Femur (tissue), 1 donor: ENCODE measurements at regions not wholly inside any gene's neighbourhood (a gene's known extent, or its start where the extent isn't known, plus 50 kb on each side); places are given as distances from the start of the nearest gene placed in this dataset.

Experiments
- DNase-seq: peaks from one replicate; pipeline ENCODE4 v3.0.0-alpha.2; 2017

DNA sequence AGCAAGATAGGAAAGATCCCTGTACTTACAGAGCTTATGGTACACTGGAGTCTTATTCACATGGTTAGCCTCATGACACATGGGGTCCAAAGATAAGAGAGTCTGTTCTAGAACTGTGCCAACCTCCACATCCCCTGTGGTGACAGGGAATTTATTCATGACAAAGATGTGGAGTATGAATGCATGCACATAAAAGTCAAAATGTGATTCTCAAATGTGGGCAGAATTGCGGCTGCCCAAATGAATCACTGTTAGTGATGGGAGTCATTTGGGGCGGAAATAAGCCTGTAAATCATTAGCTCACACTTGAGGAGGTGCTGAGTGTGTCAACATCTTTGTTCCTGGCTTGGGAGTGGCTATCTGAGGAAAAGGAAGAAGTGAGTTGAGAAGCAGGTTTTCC is 560.6 kb downstream of the SLC4A3 start:
- no peak for DNase-seq

DNA sequence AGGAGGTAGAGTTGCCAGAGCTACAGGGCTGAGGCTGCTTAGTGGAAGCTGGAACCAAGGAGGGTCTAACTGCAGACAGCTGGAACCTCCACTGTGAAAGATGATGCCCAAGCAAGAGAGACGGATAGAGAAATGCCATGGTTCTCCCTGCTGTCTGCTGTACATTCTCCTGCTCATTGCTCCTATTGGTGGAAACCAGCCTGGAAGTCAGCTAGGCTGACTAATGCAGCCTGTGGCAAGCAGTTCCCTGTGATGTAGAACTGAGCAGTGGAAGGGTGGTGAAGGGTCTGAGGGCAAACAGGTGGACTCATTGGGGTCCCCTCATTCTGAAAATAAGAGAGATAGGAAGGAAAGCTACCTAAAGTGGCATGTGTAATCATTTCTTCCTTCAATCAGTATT is 563.6 kb downstream of the SLC4A3 start:
- DNase-seq, result no peak

DNA sequence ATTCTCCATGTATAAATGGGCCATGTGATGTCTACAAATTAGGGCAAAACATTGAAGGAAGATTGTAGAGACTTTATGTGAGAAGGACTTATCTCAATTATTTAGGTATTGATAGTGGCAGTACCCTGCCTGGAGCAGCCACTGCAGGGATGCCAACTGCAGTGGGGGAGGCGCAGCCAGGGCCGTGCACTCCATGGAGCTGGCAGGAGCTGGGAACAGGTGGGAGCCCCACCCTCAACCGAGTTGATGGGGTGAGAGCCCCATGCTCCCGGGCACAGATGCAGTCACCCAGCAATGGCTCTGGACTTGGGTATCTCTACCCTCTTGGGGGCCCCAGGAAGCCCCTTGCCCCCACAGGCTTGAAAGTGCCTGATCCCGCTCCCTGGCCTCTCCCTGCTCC is 564.3 kb downstream of the SLC4A3 start:
- DNase-seq, result no peak

DNA sequence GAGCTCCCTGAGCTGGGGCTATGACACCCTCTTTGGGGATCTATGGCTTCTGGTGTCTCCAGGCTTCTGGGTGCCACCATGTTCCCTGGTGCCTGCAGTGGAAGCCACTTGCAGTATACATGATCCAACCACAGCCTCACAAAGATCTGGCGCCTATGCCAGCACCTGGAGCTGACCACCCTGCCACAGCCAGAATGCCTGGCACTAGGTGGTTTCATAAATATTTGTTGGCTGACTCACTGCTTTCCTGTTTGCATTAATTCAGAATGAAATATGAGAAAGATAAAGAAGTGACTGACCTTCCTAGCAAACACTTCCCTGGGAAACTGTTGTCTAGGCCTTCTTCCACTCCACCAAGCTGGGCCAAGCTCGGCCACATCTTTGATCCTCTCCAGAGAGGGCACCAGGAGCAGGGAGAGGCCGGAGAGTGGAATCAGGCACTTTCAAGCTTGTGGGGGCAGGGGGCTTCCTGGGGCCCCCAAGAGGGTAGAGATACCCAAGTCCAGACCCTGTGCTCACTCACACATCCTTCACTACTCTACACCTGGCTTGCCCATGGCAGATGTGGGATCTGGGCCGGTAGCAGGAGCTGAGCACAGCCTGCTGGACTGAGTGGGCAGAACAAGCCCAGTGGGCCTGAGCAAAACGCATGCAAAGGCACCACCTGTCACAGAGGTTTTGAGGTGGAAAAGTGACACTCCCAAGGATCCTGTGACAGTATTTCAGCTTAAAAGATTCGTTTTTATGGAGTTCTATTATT is 565.7 kb downstream of the SLC4A3 start:
- no peak for DNase-seq

DNA sequence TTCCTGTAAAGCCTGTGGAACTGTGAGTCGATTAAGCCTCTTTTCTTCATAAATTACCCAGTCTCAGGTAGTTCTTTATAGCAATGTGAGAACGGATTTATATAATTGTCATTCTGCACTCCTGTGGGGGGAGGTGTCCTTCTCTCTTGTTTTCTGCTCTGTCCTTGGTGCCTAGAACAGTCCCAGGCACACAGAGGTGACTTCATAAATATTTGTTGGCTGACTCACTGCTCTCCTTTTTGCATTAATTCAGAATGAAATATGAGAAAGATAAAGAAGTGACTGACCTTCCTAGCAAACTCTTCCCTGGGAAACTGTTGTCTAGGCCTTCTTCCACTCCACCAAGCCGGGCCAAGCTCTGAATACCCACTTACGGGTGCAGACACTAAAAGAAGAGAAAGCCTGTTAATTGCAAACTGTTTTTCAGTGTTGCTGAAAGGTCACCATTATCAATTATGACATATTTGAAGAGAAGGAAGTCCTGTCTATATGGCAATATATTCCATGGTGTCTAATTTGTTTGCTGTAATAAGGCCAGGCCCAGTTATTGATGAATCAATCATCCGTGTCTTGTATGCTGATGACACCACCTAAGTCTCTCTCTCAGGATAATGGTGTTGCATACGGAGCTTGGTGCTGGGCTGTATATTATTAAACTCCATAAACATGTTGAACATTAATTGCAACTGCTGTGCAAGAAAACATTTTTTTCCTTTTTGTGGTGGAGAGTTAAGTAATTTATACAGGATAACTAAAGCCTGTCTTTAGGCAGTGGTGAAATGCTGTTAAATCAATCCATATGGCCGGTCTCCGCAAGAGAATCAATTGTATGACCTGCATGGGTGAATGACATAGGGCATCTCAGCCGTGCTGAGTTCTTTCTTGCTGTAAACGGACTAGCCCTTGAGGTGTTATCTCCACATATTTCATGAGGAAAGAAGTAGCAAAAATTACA is 567.5 kb downstream of the SLC4A3 start:
- no peak for DNase-seq

DNA sequence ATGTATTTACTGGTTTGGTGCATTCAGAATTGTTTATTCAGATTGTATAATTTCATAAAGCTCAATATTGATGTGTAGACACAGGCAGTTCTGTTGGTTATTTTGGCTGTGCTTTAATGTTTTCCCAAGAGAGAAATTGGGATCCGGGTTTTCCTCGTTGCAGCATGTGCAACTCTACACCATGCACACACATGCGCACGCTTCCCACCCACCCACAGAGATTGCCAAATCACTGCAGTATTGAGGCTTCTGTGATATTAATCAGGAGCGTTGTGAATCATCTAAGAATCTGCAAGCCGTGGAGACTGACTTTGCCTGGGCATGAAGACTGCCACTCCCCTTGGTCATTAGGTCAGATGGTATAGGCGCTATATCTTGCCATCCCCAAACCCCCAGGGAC is 571.5 kb downstream of the SLC4A3 start:
- peak; percentile 43 for DNase-seq

DNA sequence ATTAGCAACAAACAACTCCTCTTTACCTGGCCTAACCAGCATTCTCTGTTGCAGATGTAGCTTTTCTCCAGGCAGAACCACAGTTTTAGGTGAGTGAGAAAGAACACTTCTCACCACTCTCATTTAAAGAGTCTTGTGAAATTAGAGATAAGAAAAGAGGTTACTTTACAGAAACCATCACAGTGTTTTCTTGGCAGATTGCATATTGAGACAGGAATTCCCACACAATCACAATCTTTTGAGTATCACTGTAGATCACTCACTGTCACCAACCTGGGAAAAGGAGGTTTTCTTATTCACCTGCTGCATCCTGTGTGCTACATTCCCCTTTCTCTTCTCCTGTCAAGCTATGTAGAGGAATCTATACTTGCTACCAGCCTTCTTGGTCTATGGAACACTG is 574.6 kb downstream of the SLC4A3 start:
- no peak for DNase-seq

DNA sequence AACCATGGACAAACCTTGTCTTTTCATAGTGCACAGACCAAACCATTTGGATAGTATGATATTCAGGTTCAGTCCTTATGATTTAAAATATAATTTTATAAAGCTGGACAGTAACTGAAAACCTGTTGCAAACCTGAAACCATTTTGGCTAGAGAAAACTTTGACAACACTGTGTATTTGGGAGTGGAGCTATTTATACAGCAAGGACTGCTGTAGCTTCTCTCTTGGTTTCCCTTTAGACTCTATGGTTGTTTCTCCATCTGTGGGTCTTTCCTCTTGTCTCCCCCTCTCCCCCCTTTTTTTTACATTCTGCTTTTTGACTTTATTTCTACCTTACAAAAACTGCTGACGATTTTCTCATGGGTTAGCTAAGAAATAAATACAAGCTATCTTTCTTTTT is 581.7 kb downstream of the SLC4A3 start:
- no peak for DNase-seq

DNA sequence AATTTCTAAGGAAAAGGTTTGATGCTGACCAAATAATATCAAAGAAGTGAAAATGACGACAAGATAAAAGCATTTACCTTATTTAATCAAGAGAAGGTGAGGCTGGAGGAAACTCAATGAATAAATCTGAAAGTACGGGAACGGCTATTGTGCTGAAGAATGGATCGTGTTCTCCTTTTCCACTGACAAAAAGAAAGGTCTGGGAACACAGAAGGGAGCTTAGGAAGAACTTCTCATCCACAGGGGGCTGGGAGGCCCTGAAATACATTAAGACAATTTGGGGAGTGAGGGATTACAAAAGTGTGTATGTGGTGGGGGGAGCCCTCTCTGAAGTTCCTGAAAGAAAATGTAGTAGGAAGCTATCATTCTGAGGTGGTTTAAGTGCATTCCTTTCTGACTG is 582.3 kb downstream of the SLC4A3 start:
- no peak for DNase-seq

DNA sequence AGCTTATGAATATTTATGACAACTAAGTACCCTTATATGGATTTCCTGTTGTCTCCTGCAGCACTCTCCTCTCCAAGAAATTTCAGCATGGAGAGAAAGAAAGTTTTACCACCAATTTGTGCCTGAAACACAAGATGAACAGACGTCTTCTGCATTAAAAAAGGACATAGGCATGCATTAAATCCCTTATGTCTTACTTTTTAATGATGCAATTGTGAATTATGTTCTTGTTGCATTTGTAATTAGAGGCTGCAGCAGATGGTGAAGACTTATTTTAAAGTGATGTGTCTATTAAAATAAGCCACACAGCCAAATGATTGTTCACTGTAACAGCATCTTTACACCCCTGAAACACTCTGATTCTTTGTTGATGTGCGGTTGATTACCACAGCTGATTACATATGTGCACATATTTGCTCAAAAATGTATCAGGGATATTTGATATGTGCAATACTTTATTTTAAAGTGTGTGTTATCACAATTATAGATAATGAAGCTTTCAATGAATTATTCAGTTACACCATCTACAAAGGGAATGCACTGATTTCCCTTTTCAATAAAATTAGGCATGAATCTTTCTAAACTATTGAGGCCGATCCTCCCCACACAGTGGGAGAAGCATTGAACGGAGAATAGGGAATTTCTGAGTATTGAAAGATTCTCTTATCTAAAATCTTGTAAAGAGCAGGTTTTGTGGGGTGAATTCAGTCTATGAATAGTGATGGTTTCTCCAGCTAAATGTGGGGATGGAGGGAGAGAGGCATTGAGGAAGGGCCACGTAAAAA is 585.1 kb downstream of the SLC4A3 start:
- no peak for DNase-seq

DNA sequence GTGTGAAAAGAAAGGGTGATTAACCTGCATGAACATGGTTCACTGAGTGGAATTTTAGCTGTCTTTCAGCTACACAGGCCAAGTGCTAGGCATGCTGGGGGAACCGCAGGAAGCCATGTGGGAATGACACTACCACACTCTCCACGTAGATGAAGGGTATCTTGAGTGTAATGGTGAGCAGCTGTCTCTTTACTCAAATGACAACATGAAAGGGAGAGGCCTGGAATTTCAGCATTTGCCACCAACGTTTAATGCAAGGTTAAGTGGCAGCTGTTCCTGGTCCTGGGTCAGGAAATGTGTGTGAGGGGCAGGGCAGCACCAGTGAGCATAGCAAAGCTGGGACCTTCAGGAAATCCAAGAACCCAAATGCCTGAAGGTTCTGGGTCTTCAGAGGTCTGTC is 588.4 kb downstream of the SLC4A3 start:
- DNase-seq, result peak; percentile 38

DNA sequence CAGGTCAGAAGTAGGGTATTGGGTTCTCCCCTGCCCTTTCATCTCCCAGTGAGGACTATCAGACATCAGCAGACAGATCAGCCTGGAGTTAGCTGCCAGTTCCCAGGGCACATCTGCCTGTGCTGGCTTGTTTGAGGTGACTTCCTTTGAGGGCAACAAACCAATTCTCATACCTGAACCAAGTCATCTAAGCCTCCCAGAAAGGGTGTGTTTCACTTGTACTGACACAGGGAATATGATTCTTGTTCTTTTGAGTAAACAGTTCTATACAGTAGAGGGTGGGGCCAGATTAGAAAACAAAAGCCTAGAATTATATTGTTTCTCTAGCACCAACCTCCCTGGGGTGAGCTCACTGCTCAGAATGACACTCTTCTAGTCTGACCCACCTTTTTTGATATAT is 591.9 kb downstream of the SLC4A3 start:
- DNase-seq, result no peak

DNA sequence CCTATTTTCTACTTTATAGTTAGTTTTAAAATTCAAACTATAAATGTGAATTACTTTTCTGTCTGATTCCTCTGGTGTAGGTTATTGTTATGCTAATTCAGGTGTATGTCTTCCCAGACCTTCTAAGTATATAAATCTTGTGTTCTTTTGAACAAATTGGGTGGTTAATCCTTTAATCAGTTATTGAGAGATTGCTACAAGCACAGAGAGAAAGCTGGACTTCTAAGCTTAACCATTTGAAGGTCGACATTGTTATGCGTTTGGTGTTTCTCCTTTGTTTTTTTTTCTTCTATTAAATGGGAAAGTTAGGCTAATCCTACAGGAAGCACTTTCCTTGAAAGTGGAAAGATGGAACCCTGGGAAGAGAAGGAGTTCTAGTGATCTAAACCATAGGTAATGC is 592.6 kb downstream of the SLC4A3 start:
- no peak for DNase-seq

DNA sequence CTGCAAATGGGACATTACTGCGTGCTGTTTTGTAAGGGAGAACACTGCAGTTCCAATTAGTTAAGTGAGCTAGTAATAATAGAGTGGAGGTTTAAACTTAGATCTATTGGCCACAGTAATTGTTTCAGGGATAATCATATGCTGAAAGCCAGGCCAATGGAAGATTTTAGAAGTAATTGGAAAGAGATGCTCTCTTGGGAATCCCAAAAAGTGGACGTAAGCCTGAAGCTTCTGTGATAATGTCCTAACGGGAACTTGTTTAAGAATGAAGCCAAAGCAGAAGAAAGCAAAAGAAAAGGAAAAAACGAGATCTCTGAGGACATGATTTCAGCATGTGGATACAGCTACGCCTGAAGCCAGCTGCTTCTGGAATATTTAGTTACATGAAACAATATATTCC is 594.6 kb downstream of the SLC4A3 start:
- no peak for DNase-seq

DNA sequence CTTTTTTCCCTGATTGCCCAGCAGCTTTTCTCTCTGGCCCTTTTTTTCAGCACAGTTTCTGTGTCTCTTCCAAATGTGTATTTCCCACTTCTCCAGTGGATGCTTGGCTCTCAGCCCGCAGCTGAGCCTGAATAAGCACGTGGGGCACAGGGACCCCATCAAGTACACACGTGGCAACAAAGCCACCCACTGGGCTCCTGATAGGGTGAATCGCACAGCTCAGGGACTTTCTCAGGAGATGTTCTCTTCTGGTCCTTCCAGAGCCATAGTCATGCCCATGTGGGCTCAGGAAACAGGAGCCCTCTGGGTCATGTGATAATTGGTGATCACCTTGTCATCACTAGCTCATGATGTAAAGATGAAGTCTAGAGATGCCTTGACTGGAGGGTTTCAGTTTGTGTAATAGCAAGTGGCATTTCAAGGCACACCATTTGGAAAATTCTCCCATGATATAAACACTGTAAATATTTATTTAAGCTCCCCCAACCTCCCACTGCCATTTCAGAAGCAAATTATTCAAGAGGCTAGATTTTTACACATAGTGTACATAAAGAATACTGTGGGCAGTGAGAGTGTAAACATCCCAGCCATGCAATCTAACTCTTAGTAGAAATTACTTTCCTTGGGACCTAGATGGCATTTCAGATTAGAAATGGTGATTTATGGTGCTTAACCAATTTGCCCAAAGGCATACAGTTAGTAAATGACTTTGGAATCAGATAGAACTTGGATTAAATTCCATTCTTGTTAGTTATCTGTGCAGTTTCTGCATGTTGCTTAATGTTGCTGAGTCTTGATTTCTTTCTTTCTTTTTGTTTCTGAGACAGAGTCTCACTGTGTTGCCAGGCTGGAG is 597.5 kb downstream of the SLC4A3 start:
- no peak for DNase-seq

DNA sequence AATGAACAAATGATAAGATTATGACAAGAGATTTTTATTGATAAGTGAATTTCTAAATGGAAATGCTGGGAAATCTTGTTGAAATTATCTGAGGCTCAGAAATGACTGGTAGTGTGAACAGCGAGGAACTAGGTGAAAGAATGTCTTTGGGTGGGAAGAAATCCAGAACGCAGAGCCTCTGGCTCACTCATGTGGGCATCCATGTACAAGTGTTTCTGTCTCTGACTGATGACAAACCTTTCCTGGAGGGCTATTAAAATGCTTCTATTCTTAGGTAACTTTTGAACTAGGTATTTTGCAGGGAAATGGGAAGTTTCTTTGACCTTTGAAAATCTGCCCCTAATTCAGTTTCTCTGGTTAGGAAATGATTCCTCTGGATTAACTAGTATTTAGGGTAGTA is 598.6 kb downstream of the SLC4A3 start:
- no peak for DNase-seq

DNA sequence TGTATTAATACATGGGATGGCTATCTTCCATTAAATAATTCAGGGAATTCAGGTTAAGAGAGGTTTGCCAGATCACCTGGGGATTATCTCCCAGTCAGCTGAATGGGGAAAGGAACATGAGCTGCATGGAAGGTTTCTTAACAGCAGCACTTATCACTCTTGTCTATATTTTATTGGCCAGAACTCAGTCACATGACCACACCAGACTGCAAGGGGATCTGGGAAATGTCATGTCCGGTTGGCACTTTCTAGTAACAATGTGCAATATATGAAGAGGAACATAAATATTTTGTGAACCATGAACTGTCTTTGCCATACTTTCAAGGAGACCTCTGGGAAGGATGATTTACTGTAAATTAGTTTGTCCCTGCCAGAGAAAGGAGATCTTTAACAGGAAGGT is 599.1 kb downstream of the SLC4A3 start:
- DNase-seq, result no peak

DNA sequence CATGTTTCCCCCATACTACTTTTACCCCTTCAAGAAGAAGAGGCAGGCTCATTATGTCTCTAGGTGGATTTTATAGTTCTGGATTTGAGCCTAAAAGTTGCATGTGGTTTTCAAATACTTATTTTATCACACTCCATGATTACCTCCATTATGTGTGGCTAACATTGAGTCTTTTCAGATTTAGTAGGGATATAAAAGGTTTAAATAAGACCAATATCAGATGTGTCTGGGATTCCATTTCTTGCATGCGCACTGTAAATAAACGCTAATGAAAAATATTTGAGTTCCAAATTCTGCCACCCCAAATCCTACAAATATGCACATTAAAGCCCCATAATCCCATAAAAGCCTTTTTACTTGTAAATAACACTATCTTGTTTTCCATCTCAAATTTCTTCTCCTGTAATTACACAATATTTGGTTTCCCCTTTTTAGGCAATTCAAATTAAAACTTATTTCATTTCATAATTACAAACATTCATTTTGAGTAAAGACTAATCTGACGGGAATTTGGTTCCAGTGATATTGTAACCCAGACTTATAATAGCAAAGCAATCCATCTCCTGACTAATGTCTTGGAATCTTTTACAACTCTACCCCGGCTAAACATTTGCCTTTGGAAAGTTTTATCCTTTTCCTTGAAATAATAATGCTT is 600.0 kb downstream of the SLC4A3 start:
- no peak for DNase-seq

DNA sequence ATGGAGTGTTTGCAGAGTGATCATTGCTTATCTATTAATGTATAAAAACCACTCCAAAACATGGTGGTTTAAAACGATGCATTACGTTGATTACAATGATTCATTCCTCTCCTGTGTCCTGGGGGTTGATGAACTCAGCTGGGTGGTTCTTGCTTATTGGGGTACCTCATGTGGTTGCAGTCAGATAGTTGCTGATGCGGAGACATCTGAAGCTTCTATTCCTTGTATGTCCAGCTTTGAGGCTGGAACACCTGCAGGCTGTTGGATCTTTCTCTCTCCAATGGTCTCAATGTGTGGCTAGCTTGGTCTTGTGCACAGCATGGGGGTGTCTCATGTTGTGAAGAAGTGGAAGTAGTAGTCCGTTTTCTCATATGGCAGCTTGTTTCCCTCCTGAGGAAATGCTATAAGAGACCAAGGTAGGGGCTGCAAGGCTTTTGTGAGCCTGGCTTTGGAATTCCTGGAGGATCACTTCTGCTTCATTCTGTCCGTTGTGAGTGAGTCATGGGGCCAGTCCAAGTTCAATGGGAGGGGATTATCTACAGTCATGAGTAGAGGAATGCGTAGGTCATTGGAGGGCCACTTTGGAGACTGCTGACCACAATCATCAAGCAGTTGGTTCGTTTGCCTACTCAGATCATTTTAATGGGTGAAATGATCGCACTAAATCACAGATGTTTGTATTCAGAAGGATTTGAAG is 601.0 kb downstream of the SLC4A3 start:
- no peak for DNase-seq

DNA sequence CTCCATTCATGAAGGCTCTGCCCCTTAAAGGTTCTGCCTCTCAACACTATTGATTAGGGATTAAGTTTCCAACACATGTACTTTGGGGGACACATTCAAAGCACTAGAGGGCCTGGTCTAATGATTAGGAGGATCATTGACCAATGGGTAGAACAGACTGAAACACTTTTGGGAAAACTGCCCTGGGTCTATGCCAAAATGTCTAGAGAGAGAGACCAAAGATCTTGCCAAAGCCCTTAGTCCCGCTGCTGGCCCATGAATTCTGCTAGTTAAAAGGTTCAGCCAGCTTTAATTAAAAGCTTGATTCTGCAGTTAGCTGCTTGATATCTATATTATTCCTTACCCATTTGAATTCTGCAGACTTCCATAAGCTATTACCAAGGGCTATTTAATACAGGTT is 613.2 kb downstream of the SLC4A3 start:
- DNase-seq, result no peak

DNA sequence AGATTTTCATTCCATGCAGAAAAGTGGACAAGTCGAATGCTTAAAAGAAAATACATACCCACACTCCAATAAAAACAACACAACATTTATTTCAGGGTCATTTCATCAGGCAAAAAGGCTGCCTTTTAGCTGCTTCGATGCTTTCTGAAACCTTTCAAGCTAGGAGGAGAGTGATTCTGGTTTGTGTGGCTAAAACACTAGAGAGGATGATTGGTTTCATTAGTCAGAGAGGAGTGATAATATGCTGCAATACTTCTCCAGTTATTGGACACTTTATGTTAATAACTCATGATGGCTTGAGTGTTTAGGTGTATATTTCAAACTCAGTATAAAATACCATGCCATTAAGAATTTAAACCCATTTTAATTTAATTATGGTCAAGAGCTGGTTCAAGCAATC is 614.0 kb downstream of the SLC4A3 start:
- DNase-seq, result no peak
